Fibroblast of peridontal ligament (primary cell): ENCODE measurements at regions not wholly inside any gene's neighbourhood (a gene's known extent, or its start where the extent isn't known, plus 50 kb on each side); places are given as distances from the start of the nearest gene placed in this dataset.
A peak's percentile ranks its signal among the peaks of the same experiment; 100 is the strongest.

ENCODE experiments used
- DNase-seq: peaks from one replicate; pipeline ENCODE4 v3.0.0-alpha.2; 2010; ENCODE audit errors: extremely low read depth

DNA sequence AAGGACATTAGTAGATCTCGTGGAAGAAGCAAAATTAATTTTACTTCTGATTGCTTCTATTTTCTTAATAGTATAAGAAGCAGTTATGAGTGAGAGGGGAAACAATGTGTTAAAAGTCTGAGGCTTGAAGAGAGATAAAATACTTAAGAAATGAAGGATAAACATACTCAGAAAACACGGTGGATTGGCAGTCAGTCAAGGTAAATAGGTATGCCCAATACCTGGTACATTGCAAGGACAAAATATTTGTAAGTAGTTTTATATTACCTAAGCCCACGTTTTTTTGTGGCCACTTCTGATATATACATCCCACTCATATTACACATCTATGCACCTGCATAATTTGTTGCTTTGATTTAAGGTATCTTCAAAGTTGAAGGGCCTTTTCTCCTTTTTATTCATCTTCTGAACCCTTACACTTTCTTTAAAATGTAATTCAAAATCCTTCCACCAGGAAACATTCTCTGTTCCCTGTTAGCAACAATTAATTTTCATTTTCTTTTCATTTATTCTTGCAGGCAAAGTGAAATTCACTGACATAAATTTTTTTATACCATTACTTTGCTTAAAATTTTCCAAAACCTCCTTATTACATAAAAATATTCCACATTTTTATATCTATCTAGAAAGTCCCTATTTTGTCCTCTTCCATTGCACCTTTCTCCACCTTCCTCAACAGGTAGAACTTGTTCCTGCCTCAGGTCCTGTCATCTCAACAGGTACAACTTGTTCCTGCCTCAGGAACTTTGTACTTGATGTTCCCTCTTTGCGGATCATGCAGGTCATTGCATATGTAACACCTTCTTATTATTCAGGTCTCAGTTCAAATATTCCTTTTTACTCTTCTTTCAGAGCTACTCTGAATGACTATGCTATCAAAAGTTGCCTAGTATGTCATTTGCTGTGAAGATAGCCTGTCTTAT is 755.7 kb upstream of the ALCAM start:
- no peak for DNase-seq

DNA sequence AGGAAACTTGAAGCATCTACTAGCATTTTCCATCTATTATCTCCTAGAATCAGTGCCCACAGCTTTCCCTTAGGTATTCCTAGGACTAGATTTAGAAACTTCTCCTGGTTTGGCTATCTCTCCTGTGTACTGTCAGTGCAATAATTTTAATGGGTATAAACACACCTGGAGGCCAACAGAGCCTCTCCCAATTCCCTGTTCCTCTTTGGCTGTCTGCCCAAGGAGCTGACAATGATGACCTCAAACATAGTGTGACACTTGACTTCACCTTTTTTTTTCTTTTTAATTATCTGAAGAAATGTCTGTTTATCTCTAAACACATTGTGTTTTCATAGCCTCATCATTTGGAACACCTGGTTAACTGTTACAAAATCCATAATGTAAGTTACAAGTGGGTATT is 754.5 kb upstream of the ALCAM start:
- no peak for DNase-seq

- DNase-seq: no peak
These were observed 752.1 kb upstream of the ALCAM start for GRCh38 chr3:104614564-104614963.

GRCh38 chr3:104628185-104628789 is 738.4 kb upstream of the ALCAM start:
- peak; percentile 71 for DNase-seq

DNA sequence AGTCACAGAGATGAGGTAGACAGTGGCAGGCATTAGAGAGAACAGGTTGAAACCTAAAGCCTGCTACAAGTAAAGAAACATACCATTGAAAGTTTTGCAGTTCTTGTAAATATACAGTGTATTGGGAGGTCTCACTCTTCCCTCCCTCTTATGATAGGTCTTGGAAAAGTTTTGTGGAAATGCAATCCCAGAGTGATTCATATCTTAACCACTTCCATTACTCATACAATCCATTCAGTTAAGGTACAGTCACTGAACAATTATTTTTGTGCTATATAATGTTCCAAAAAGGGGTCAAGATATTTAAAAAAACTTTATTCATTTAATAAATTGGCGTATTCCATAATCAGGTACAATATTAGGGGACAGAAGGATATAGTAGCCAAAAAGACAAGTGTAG is 737.7 kb upstream of the ALCAM start:
- DNase-seq: peak; percentile 89

- DNase-seq: no peak
These were observed 735.5 kb upstream of the ALCAM start for GRCh38 chr3:104631254-104631653.

DNA sequence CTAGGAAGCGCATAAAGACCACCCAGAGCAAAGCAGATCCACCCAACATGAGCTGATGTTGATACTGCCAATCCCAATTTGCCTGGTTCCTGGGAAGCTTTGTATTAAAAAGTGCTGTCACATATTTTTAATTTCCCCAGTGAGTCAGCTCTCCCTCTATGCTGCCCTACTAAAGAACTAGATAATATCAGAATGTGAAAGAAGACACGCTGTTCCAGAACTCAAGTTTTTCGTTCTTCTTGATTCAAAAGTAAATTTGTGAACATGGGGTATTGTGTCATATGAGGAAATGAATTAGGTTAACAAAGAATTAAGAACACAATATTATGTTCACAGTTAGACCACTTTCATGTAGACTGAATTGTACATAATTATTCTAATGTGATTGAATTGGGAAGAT is 734.2 kb upstream of the ALCAM start:
- DNase-seq: no peak

DNA sequence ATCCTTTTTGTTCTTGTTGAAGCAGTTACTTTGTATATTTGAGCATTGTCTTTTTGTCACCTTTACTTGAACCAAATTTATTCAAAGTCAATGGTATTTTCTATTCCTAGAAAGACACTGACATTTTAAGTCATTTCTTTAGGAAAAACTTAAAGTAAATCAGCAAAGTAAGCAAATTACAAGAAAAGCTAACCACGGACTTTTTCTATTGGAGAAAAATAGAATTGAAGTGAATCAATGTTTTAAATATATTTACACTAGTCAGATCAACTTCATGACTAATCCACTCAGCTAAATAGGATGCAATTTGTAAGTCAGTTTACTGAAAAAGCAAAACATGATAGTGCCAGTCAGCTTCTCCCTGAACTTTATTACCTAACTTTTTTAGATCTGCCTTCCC is 733.8 kb upstream of the ALCAM start:
- DNase-seq: peak; percentile 20

DNA sequence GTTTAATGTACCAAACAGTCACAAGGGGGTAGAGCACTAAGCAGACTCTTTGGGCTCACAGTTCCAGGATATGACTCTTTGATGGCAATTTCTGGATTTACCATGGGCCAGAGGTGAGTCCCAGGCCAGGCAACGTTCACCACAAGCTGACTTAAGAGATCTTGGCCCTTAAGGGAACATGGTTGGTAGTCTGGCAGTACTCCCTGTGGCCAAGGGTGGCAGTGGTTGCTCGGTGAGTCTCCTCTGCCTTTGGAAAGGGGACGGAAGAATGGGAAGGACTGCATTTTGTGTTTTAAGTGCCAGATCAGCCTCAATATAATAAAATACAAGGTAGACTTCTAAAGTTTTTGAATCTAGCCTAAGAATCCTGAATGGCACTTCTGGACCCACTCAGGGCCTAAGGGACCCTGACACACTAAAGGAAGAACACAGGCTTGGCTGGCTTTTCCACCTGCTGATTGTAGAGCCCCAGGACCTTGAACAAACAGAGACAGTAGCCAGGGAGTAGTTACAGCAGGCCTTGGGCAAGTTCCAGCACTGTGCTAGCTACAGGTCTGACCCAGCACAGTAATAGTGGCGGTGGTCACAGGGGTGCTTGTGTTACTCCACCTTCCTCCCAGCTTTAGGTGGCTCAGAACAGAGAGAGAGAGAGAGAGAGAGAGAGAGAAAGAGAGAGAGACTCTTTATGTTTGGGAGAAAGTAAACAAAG is 730.7 kb upstream of the ALCAM start:
- DNase-seq: no peak

GRCh38 chr3:104642827-104643226 is 723.9 kb upstream of the ALCAM start:
- no peak for DNase-seq

DNA sequence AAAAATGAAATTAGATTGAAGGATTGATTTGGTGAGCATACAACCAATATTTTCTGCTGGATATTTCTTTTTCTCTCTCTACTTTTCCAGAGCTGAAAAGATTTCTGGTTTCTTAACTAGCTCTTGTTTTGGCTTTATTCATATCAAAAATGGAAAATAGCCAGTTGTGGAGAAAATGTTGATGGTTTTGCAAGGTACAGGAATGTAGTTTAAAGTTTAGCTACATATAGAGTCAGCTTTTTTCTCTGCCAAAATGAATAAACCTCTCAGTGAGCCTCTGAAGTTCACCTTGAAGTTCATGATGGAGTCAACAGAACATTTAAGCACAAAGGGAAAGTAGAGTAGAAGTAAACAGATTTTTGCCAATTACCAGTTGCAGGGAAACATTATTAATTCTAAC is 720.5 kb upstream of the ALCAM start:
- peak; percentile 4 for DNase-seq

DNA sequence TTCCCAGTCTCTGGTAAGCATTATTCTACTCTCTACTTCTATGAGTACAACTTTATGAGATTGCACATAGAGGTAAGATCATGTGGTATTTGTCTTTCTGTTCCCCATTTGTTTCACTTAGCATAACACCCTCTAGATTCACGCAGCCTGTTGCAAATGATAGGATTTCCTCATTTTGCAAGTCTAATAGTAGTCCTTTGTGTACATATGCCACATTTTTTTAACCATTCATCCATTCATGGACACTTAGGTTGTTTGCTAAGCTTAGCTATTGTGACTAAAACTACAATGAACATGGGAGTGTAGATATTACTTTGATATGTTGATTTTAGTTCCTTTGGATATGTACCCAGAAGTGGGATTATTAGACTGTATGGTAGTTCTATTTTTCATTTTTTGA is 717.9 kb upstream of the ALCAM start:
- DNase-seq: no peak

DNA sequence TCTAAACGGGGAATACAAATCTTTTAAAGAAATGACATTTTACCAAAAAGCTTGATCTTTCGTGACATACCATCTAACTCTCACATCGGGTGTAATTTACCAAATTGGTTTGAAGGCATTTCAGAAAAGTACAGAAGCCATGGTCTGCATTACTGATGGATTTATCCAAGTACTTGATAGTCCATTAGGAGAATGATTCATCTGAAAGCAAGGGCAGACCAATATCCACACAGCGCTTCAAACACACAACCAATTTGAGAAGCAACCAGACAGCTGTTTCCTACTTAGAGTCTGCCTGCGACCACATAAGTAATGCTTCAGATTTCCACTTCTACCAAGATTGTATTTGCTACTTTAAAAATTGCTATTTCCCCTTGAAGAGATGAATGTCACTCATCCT is 697.6 kb upstream of the ALCAM start:
- no peak for DNase-seq

GRCh38 chr3:104672331-104672730 is 694.4 kb upstream of the ALCAM start:
- no peak for DNase-seq

GRCh38 chr3:104673981-104674380 is 692.7 kb upstream of the ALCAM start:
- DNase-seq: no peak

DNA sequence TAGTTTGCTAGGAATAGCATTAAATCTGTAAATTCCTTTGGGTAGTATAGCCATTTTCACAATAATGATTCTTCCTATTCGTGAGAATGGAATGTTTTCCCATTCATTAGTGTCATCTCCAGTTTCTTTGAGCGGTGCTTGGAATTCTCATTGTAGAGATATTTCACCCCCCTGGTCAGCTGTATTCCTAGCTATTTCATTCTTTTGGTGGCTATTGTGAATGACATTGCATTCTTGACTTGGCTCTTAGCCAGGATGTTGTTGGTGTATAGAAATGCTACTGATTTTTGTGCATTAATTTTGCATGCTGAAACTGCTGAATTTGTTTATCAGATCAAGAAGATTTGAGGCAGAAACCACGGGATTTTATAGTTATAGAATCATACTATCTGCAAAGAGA is 690.5 kb upstream of the ALCAM start:
- peak; percentile 3 for DNase-seq

DNA sequence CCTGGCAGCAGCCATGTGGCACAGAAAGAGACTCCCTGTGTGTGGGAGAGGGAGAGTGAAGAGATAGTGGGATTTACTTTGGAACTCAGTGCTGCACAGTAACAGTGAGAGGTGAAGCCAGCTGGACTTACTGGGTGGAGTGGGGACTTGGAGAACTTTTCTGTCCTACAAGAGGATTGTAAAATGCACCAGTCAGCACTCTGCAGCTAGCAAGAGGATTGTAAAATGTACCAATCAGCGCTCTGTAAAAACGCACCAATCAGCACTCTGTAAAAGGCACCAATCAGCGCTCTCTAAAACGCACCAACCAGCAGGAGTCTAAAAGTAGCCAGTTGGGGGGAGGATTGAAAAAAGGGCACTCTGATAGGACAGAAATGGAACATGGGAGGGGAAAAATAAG is 688.8 kb upstream of the ALCAM start:
- DNase-seq: no peak

GRCh38 chr3:104685492-104685891 is 681.2 kb upstream of the ALCAM start:
- DNase-seq: no peak

GRCh38 chr3:104687362-104687761 is 679.3 kb upstream of the ALCAM start:
- no peak for DNase-seq

- no peak for DNase-seq
These were observed 670.2 kb upstream of the ALCAM start for GRCh38 chr3:104696470-104696869.

DNA sequence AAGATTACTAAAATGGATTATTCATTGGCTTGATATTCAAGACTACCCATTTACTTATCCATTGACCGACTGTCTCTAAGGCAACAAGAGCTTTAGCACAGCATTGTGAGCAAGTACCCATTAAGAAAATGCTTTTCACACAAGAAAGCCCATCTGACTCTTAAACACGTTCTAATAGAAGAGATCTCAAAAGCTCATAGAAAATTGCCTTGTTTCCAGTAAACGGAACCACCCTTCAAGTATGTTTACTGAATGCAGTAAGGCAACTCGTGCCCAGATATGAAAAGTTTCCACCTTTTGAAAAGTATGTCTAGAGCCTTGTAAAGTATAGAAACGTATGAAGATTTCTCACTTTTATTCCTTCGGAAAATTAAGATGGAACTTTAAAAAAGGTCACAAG is 655.3 kb upstream of the ALCAM start:
- no peak for DNase-seq

- no peak for DNase-seq
These were observed 650.7 kb upstream of the ALCAM start for GRCh38 chr3:104715972-104716371.

DNA sequence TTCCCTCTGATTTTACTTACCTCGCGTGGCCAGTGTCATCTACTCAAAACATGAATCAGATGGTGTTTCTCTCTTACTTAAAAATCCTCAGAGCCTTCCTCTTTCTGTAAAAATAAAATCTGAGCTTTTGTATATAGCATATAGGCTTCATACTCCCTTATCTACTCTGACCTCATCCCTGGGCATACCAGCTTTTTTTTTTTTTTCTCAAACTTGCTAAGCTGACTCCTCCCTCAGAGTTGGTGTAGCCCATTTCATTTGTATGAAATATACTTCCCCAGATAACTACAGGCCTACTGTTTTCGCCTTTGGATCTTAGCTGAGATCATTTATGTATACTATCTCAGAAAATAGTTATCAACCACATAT is 648.9 kb upstream of the ALCAM start:
- DNase-seq: peak; percentile 4
